GM13977 (cell line): ENCODE measurements at regions not wholly inside any gene's neighbourhood (a gene's known extent, or its start where the extent isn't known, plus 50 kb on each side); places are given as distances from the start of the nearest gene placed in this dataset.

Experiments
- DNase-seq: peaks from one replicate; pipeline ENCODE4 v3.0.0; 2012; ENCODE audit warnings: low spot score
- CTCF ChIP-seq: IDR thresholded peaks from 2 replicates; pipeline ENCODE4 v1.5.1; 2012; ENCODE audit warnings: mild to moderate bottlenecking, control low read depth; ENCODE audit not compliant: insufficient read depth; ENCODE audit errors: extremely low read depth, missing control alignments
- in situ Hi-C: fragments of 300-500 bp; cut with MboI; formaldehyde crosslinking; loops from one replicate; pipeline ENCODE4 v1.12.0; 2022; ENCODE audit warnings: low sequenced_read_pairs, low pct_unique_long_range_greater_than_20kb, mixed read lengths, inconsistent platforms; ENCODE audit not compliant: unreplicated experiment

- no peak for DNase-seq
- in situ Hi-C loops = no loop called here
- TF ChIP-seq CTCF = no peak
These were observed 218.8 kb downstream of the BCL11A start for GRCh38 chr2:60334610-60335009.

- TF ChIP-seq CTCF = no peak
- DNase-seq = no peak
- in situ Hi-C loops = no loop called here
These were observed 220.2 kb downstream of the BCL11A start for GRCh38 chr2:60333264-60333663.

GRCh38 chr2:60331115-60331809 lies 222.2 kb downstream of the BCL11A start:
- no peak for DNase-seq
- in situ Hi-C loops = no loop called here
- no peak for TF ChIP-seq CTCF

- TF ChIP-seq CTCF = no peak
- in situ Hi-C loops = no loop called here
These were observed 224.2 kb downstream of the BCL11A start for GRCh38 chr2:60329225-60329624.

GRCh38 chr2:60324536-60324935 lies 228.9 kb downstream of the BCL11A start:
- in situ Hi-C loops = no loop called here

More at GRCh38 chr2:60329225-60329624, 224.2 kb downstream of the BCL11A start:
- DNase-seq = no peak

GRCh38 chr2:60321816-60322215 lies 231.6 kb downstream of the BCL11A start:
- no peak for DNase-seq
- no peak for TF ChIP-seq CTCF
- in situ Hi-C loops = no loop called here

More at GRCh38 chr2:60324536-60324935, 228.9 kb downstream of the BCL11A start:
- no peak for DNase-seq
- TF ChIP-seq CTCF = no peak

- in situ Hi-C loops = no loop called here
- TF ChIP-seq CTCF = no peak
- no peak for DNase-seq
These were observed 232.7 kb downstream of the BCL11A start for GRCh38 chr2:60320724-60321123.
